ENCODE measurements at regions not wholly inside any gene's neighbourhood (a gene's known extent, or its start where the extent isn't known, plus 50 kb on each side); places are given as distances from the start of the nearest gene placed in this dataset.

DNA sequence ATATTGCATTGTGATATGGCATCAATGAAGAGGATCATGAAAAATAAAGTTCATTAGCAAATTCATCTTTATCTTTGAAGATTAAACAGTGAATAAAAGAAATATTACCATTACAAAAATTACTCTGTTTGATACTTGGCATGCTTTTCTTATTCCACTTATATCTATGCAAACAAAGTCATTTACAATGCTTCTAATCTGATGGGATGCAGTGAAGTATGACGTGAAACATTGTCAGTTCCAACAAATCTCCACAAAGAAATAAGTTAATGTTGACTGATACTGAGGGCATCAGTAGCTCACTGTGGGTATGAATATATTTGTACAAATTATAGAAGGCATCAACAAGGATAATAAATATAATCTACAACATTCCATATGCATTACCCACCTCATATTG, 672.8 kb upstream of the POT1 start:
- intact Hi-C loops (cut with DNase I), result no loop called here
- ATAC-seq (ENCODE audit: low FRiP score) (no peak), DNase-seq (no peak)
- no peaks in the 10 kb centered on the region for H3K9me3 ChIP-seq (ENCODE audit: control insufficient read depth, low read length)
- H3K36me3 ChIP-seq (ENCODE audit: control insufficient read depth in 1 of 2, insufficient read depth in 2 of 2, low read length in 1 of 2), result no peaks in the 10 kb centered on the region
- H3K27ac ChIP-seq (ENCODE audit: low read depth in 1 of 2, low read length in 2 of 2), result no peak overlapping the region
- no peaks in the 10 kb centered on the region for H3K27me3 ChIP-seq (ENCODE audit: control insufficient read depth in 1 of 2, insufficient read depth in 2 of 2, low read length in 1 of 2)
- no peak overlapping the region for H3K4me3 ChIP-seq (ENCODE audit: low read length in 2 of 2)
- H3K4me1 ChIP-seq (ENCODE audit: control insufficient read depth in 1 of 2, insufficient read depth in 2 of 2, low read length in 2 of 2), result peaks cover 0 to 1% of the 10 kb centered on the region in 2 donors
- WGBS, 2 donors, result 7 to 10% methylated on average over 1 of the region's 1 CpG

DNA sequence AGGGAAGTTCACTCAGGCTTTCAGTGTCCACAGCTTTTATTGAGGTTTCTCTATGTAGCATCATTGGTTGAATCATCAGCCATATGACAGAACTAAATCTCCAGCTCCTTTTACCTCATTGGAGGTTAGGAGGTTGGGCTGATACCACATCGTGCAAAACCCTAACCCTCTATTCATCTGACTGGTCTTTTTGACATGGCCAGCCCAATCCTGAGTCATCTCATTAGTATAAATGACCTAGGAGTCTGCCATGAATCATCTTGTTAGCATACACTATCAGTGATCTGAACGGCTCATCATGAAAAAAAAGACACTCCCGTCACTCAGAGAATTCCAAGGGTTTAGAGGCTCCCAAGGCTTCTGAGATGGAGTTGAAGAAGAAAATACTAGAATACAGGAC, 669.8 kb upstream of the POT1 start:
- Histone ChIP-seq H3K36me3 (ENCODE audit: control insufficient read depth in 1 of 2, insufficient read depth in 2 of 2, low read length in 1 of 2) (no peaks in the 10 kb centered on the region), H3K9me3 (ENCODE audit: control insufficient read depth, low read length) (no peaks in the 10 kb centered on the region), H3K27ac (ENCODE audit: low read depth in 1 of 2, low read length in 2 of 2) (no peak overlapping the region), H3K27me3 (ENCODE audit: control insufficient read depth in 1 of 2, insufficient read depth in 2 of 2, low read length in 1 of 2) (no peaks in the 10 kb centered on the region), H3K4me1 (ENCODE audit: control insufficient read depth in 1 of 2, insufficient read depth in 2 of 2, low read length in 2 of 2) (peaks cover 0 to 1% of the 10 kb centered on the region in 2 donors), H3K4me3 (ENCODE audit: low read length in 2 of 2) (no peak overlapping the region)
- ATAC-seq (ENCODE audit: low FRiP score) (no peak), DNase-seq (no peak)
- WGBS, 2 donors, result 66 to 68% methylated on average over 3 of the region's 3 CpGs
- intact Hi-C loops (cut with DNase I), result no loop called here

DNA sequence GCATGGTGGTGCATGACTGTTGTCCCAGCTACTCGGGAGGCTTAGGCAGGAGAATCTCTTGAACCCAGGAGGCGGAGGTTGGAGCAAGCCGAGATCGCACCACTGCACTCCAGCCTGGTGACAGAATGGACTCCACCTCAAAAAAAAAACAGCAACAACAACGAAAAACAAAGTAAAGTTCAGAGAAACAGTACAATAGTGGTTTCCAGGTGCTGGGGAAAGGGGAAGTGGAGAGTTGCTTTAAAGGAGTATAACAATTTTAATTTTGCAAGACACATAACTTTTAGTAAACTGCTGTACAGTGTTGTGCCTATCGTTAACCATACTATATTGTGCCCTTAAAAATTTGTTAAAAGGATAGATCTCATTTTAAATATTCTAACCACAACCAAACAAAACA, 662.7 kb upstream of the POT1 start:
- Histone ChIP-seq H3K4me3 (ENCODE audit: low read length in 2 of 2) (no peak overlapping the region), H3K27ac (ENCODE audit: low read depth in 1 of 2, low read length in 2 of 2) (no peak overlapping the region), H3K36me3 (ENCODE audit: control insufficient read depth in 1 of 2, insufficient read depth in 2 of 2, low read length in 1 of 2) (no peaks in the 10 kb centered on the region), H3K9me3 (ENCODE audit: control insufficient read depth, low read length) (no peaks in the 10 kb centered on the region), H3K4me1 (ENCODE audit: control insufficient read depth in 1 of 2, insufficient read depth in 2 of 2, low read length in 2 of 2) (no peaks in the 10 kb centered on the region), H3K27me3 (ENCODE audit: control insufficient read depth in 1 of 2, insufficient read depth in 2 of 2, low read length in 1 of 2) (no peaks in the 10 kb centered on the region)
- 82% methylated on average over 6 of the region's 6 CpGs for WGBS, 2 donors
- no peak for ATAC-seq (ENCODE audit: low FRiP score)
- intact Hi-C loops (cut with DNase I), result no loop called here
- no peak for DNase-seq

DNA sequence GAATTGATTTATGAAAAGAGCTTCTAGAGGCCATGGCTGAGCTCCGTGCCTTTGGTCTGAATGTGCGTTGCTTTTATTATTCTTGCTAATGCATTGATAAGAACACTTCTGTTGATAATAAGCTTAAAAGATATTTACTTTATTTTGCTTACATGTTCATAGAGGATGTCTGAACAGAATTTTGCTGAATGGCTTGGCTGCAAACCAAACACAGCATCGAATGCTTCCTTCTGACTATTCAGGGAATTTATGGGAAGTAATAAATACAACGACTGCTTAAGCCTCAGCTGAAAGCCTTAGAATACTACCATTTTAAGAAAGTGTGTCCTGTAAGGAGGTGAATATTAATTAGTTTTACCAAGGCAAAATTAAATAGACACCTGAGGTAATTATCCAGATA, 643.5 kb upstream of the POT1 start:
- Histone ChIP-seq H3K27ac (ENCODE audit: low read depth in 1 of 2, low read length in 2 of 2) (no peak overlapping the region), H3K4me3 (ENCODE audit: low read length in 2 of 2) (no peak overlapping the region), H3K36me3 (ENCODE audit: control insufficient read depth in 1 of 2, insufficient read depth in 2 of 2, low read length in 1 of 2) (no peaks in the 10 kb centered on the region), H3K9me3 (ENCODE audit: control insufficient read depth, low read length) (no peaks in the 10 kb centered on the region), H3K27me3 (ENCODE audit: control insufficient read depth in 1 of 2, insufficient read depth in 2 of 2, low read length in 1 of 2) (no peaks in the 10 kb centered on the region), H3K4me1 (ENCODE audit: control insufficient read depth in 1 of 2, insufficient read depth in 2 of 2, low read length in 2 of 2) (no peaks in the 10 kb centered on the region)
- no peak for DNase-seq
- no peak for ATAC-seq (ENCODE audit: low FRiP score)
- 3 to 5% methylated on average over 4 of the region's 4 CpGs for WGBS, 2 donors
- intact Hi-C loops (cut with DNase I), result no loop called here

DNA sequence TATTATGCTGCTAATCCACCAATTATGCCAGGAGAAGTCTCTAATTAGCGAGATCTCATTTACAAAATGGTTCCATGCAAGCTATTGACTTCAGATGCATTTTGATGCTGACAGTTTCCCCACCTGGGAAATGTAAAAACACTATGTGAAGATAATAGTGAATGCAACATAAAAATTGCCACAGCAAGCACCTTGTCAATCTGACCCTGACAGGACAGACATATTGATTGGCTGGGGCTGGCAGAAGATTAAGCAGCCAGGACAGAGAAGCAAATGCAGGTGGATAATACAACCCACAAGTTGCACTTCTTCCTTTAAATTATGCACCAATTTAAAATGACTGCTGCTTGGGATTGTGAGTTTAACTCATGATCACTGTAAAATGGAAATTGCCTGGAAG, 642.8 kb upstream of the POT1 start:
- no peak overlapping the region for H3K4me3 ChIP-seq (ENCODE audit: low read length in 2 of 2)
- no peaks in the 10 kb centered on the region for H3K4me1 ChIP-seq (ENCODE audit: control insufficient read depth in 1 of 2, insufficient read depth in 2 of 2, low read length in 2 of 2)
- no peak overlapping the region for H3K27ac ChIP-seq (ENCODE audit: low read depth in 1 of 2, low read length in 2 of 2)
- no peaks in the 10 kb centered on the region for H3K9me3 ChIP-seq (ENCODE audit: control insufficient read depth, low read length)
- no peak for ATAC-seq (ENCODE audit: low FRiP score)
- intact Hi-C loops (cut with DNase I), result no loop called here
- no peaks in the 10 kb centered on the region for H3K27me3 ChIP-seq (ENCODE audit: control insufficient read depth in 1 of 2, insufficient read depth in 2 of 2, low read length in 1 of 2)
- WGBS, 2 donors, result 57 to 70% methylated on average over 1 of the region's 1 CpG
- no peaks in the 10 kb centered on the region for H3K36me3 ChIP-seq (ENCODE audit: control insufficient read depth in 1 of 2, insufficient read depth in 2 of 2, low read length in 1 of 2)
- DNase-seq, result no peak

DNA sequence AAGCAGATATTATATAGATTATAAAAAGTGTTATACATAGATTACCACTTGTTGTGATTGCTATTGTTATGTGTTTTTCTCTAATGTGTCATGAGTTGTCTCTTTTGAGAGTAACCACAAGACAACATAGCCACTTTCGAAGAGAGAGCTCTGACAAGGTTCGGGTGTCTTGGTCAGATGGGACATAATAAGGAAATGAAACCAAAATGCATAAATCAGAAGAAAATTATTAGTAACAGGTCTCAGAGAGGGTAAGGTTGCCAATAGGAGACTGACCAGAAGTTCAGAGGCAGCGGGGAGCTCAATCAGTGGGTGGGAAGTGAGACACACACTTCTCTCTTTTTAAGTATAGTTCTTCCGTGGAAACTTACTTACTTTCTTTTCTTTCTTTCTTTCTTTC, 639.2 kb upstream of the POT1 start:
- Histone ChIP-seq H3K36me3 (ENCODE audit: control insufficient read depth in 1 of 2, insufficient read depth in 2 of 2, low read length in 1 of 2) (no peaks in the 10 kb centered on the region), H3K27ac (ENCODE audit: low read depth in 1 of 2, low read length in 2 of 2) (no peak overlapping the region), H3K4me3 (ENCODE audit: low read length in 2 of 2) (no peak overlapping the region), H3K4me1 (ENCODE audit: control insufficient read depth in 1 of 2, insufficient read depth in 2 of 2, low read length in 2 of 2) (no peaks in the 10 kb centered on the region), H3K9me3 (ENCODE audit: control insufficient read depth, low read length) (no peaks in the 10 kb centered on the region), H3K27me3 (ENCODE audit: control insufficient read depth in 1 of 2, insufficient read depth in 2 of 2, low read length in 1 of 2) (no peaks in the 10 kb centered on the region)
- DNase-seq (no peak), ATAC-seq (ENCODE audit: low FRiP score) (no peak)
- WGBS, 2 donors, result 86 to 87% methylated on average over 4 of the region's 4 CpGs
- intact Hi-C loops (cut with DNase I), result no loop called here

DNA sequence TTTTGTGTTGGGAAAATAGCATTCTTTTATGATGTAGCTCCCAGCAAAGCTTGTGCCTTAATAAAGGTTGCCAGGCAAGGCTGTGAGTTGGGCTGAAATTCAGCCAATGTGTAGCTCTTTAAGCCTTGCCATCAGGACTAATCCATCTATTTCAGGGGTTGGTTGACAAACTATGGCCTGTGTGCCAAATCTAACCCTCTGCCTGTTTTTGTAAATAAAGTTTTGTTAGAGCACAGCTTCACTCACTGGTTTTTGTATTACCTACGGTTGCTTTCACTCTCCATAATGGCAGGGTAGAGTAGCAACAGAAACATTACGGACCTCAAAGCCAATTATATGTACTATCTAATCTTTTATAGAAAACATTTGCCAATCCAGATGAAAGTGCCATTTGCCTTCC, 638.1 kb upstream of the POT1 start:
- ATAC-seq (ENCODE audit: low FRiP score), result no peak
- intact Hi-C loops (cut with DNase I), result no loop called here
- DNase-seq, result no peak
- Histone ChIP-seq H3K4me3 (ENCODE audit: low read length in 2 of 2) (no peak overlapping the region), H3K9me3 (ENCODE audit: control insufficient read depth, low read length) (no peaks in the 10 kb centered on the region), H3K4me1 (ENCODE audit: control insufficient read depth in 1 of 2, insufficient read depth in 2 of 2, low read length in 2 of 2) (no peaks in the 10 kb centered on the region), H3K27ac (ENCODE audit: low read depth in 1 of 2, low read length in 2 of 2) (no peak overlapping the region), H3K36me3 (ENCODE audit: control insufficient read depth in 1 of 2, insufficient read depth in 2 of 2, low read length in 1 of 2) (no peaks in the 10 kb centered on the region), H3K27me3 (ENCODE audit: control insufficient read depth in 1 of 2, insufficient read depth in 2 of 2, low read length in 1 of 2) (no peaks in the 10 kb centered on the region)
- 74 to 76% methylated on average over 2 of the region's 2 CpGs for WGBS, 2 donors

DNA sequence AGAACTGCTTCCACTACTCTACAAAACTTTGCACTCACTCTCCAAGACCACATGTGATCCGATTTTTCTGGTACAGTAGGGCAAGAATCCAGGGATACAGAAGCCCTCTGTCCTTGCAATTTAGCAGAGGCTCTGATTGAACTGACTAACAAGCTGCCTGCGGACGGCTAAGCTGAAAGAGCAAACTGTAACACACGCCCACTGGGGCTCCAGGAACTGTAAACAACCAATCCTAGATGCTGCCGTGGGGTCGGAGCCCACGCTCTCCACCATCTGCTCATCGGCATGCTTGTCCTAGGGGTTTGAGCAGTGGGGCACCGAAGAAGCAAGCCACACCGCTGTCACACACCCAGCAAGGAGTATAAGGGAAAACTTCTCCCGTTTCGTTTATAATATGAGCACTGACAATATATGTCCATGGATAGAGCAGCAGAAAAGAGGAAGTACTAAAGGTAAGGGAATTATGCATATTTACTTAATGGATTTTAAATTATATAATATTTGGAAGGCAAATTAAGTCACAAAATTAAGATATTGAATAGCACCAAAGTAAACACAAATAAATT, 634.4 kb upstream of the POT1 start:
- ATAC-seq (ENCODE audit: low FRiP score) (no peak), DNase-seq (no peak)
- Histone ChIP-seq H3K4me3 (ENCODE audit: low read length in 2 of 2) (no peak overlapping the region), H3K27me3 (ENCODE audit: control insufficient read depth in 1 of 2, insufficient read depth in 2 of 2, low read length in 1 of 2) (no peaks in the 10 kb centered on the region), H3K36me3 (ENCODE audit: control insufficient read depth in 1 of 2, insufficient read depth in 2 of 2, low read length in 1 of 2) (no peaks in the 10 kb centered on the region), H3K27ac (ENCODE audit: low read depth in 1 of 2, low read length in 2 of 2) (no peak overlapping the region), H3K4me1 (ENCODE audit: control insufficient read depth in 1 of 2, insufficient read depth in 2 of 2, low read length in 2 of 2) (no peaks in the 10 kb centered on the region), H3K9me3 (ENCODE audit: control insufficient read depth, low read length) (no peaks in the 10 kb centered on the region)
- intact Hi-C loops (cut with DNase I), result no loop called here
- WGBS, 2 donors, result 62 to 72% methylated on average over 12 of the region's 12 CpGs

DNA sequence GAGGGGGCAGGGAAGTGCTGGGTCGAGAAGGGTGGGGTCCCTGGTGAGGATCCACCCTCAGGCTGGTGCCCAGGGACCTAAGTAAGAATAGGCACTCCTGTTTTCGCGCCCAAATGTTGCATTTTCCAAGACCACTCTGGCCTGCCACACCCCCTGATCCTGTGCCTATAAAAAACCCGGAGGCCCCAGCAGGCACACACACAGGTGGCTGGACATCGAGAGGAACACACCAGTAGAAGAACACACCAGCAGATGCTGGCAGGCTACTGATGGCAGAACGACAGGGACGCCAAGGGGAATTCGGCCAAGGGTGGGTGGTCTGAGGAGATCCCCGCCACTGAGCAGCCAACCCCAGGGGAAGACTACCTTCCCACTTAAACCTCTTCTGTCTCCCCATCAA, 633.9 kb upstream of the POT1 start:
- DNase-seq, result no peak
- no peaks in the 10 kb centered on the region for H3K9me3 ChIP-seq (ENCODE audit: control insufficient read depth, low read length)
- H3K4me1 ChIP-seq (ENCODE audit: control insufficient read depth in 1 of 2, insufficient read depth in 2 of 2, low read length in 2 of 2), result no peaks in the 10 kb centered on the region
- H3K4me3 ChIP-seq (ENCODE audit: low read length in 2 of 2), result no peak overlapping the region
- H3K27ac ChIP-seq (ENCODE audit: low read depth in 1 of 2, low read length in 2 of 2), result no peak overlapping the region
- WGBS, 2 donors, result 75% methylated on average over 9 of the region's 9 CpGs
- intact Hi-C loops (cut with DNase I), result no loop called here
- no peaks in the 10 kb centered on the region for H3K36me3 ChIP-seq (ENCODE audit: control insufficient read depth in 1 of 2, insufficient read depth in 2 of 2, low read length in 1 of 2)
- ATAC-seq (ENCODE audit: low FRiP score), result no peak
- no peaks in the 10 kb centered on the region for H3K27me3 ChIP-seq (ENCODE audit: control insufficient read depth in 1 of 2, insufficient read depth in 2 of 2, low read length in 1 of 2)

All from aorta (tissue), 5 donors.